Astrocyte of the spinal cord (primary cell): ENCODE measurements at regions not wholly inside any gene's neighbourhood (a gene's known extent, or its start where the extent isn't known, plus 50 kb on each side); places are given as distances from the start of the nearest gene placed in this dataset.
A peak's percentile ranks its signal among the peaks of the same experiment; 100 is the strongest.

ENCODE experiments used
- DNase-seq: peaks from one replicate; pipeline ENCODE4 v3.0.0; 2011; ENCODE audit warnings: low read depth, low spot score
- H3K4me3 ChIP-seq: 2 replicates; pipeline ENCODE4 v1.5.1; 2011; ENCODE audit warnings: low read depth, mild to moderate bottlenecking, low read length, moderate library complexity
- in situ Hi-C: cut with HindIII; loops from 2 replicates; pipeline ENCODE4 v1.10.0; 2017; ENCODE audit warnings: low sequenced_read_pairs
- TF ChIP-seq, protein P1 (sequence below): IDR thresholded peaks from 2 replicates; pipeline ENCODE4 v1.5.1; 2012; ENCODE audit warnings: low read depth, mild to moderate bottlenecking, low read length, inconsistent platforms

GRCh38 chr22:44406341-44407170, 91.5 kb downstream of the RTL6 start:
- H3K4me3 ChIP-seq, result no peak overlapping the region
- DNase-seq, result peak; percentile 13
- TF ChIP-seq, protein P1, sequence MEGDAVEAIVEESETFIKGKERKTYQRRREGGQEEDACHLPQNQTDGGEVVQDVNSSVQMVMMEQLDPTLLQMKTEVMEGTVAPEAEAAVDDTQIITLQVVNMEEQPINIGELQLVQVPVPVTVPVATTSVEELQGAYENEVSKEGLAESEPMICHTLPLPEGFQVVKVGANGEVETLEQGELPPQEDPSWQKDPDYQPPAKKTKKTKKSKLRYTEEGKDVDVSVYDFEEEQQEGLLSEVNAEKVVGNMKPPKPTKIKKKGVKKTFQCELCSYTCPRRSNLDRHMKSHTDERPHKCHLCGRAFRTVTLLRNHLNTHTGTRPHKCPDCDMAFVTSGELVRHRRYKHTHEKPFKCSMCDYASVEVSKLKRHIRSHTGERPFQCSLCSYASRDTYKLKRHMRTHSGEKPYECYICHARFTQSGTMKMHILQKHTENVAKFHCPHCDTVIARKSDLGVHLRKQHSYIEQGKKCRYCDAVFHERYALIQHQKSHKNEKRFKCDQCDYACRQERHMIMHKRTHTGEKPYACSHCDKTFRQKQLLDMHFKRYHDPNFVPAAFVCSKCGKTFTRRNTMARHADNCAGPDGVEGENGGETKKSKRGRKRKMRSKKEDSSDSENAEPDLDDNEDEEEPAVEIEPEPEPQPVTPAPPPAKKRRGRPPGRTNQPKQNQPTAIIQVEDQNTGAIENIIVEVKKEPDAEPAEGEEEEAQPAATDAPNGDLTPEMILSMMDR, result no peak
- in situ Hi-C loops, result no loop called here

DNA sequence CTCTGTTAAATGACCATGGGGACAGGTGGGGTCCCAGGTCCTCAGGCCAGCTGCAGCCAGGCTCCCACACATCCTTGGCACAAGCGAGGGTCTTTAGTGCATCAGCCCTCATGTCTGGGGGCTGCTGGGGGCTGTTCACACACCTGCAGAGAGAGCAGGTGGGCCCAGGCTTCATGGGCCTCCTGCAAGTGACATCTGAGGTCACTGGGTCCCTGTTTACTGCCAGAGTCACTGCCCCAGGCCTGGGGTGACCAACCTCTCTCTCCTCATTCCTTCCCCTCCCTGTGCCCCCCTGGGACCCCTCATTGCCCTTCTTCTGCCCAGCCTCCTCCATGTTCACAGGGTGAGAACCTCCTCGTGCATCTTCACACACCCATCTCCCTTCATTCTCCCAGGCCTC, 92.4 kb downstream of the RTL6 start:
- in situ Hi-C loops, result no loop called here
- DNase-seq, result no peak

DNA sequence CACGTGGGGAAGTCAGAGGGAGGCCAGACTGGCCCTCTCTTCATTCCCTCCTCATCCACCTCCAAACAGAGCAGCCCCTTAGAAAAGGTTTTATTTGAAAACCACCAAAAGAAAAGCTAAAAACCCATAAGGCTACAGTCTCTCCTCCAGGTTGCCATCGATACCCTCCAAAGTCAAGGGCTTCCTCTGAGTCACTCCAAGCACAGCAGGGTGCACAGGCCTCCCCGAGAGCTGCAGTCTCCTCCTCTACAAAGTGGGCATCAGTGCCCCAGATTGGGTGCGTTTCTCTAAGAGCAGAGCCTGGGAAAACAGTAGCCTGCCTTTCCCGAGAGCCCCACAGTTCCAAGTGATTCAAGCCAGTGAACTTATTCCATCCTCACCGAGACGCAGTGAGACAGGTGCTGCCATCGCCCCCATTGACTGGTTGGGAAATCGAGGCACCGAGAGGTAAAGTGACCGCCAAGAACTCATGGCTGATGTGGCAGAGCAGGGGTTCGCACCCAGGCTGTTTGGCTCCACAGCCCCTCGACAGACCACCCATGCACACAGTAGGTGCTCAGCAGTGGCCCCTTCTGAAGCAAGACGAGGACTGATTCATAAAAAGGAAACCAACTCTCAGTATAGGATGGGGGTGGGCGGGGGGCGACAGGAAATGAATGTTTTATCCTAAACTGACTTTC, 91.7 kb upstream of the SHISAL1 start:
- no peak for DNase-seq
- TF ChIP-seq, protein P1, result no peak
- in situ Hi-C loops, result no loop called here
- H3K4me3 ChIP-seq, result no peak overlapping the region

More for the DNA sequence above, 92.4 kb downstream of the RTL6 start:
- TF ChIP-seq, protein P1, result no peak
- no peak overlapping the region for H3K4me3 ChIP-seq

- in situ Hi-C loops, result no loop called here
- no peak for DNase-seq
- TF ChIP-seq, protein P1, result no peak
- H3K4me3 ChIP-seq, result no peak overlapping the region
Measured at GRCh38 chr22:44403602-44404329, 91.0 kb upstream of the SHISAL1 start.

- TF ChIP-seq, protein P1, result no peak
- in situ Hi-C loops, result no loop called here
- no peak for DNase-seq
- no peak overlapping the region for H3K4me3 ChIP-seq
Measured at GRCh38 chr22:44403166-44403565, 90.4 kb upstream of the SHISAL1 start.
